Breast epithelium (tissue), 4 donors: ENCODE measurements at regions not wholly inside any gene's neighbourhood (a gene's known extent, or its start where the extent isn't known, plus 50 kb on each side); places are given as distances from the start of the nearest gene placed in this dataset.

Experiments used
- DNase-seq, 2 donors: peaks; one replicate each; pipeline ENCODE4 v3.0.0-alpha.2; 2019; ENCODE audit warnings: low spot score in 2 of 2
- H3K27ac ChIP-seq, 2 donors: fragments of 200-600 bp; sonication (generic) in 1 of 2; one replicate each; pipeline ENCODE4 v1.5.1; 2016 to 2019; ENCODE audit warnings: mild to moderate bottlenecking in 1 of 2
- H3K27me3 ChIP-seq, 2 donors: fragments of 200-600 bp; sonication (generic) in 1 of 2; one replicate each; pipeline versions ENCODE4 v1.5.1 to v1.6.0; 2017 to 2019; ENCODE audit warnings: control low read depth in 1 of 2, mild to moderate bottlenecking in 1 of 2
- H3K36me3 ChIP-seq: fragments of 200-600 bp; one replicate; pipeline ENCODE4 v1.5.1; 2019
- H3K4me1 ChIP-seq, 2 donors: fragments of 200-600 bp; sonication (generic); one replicate each; pipeline ENCODE4 v1.5.1; 2016 to 2019; ENCODE audit warnings: control low read depth in 1 of 2
- H3K4me3 ChIP-seq, 3 donors: fragments of 200-600 bp; sonication (generic); 1 replicate in 2 of 3; 2 replicates in 1 of 3; pipeline ENCODE4 v1.5.1; 2016 to 2019; ENCODE audit warnings: mild to moderate bottlenecking in 3 of 3, moderate library complexity in 2 of 3
- H3K9me3 ChIP-seq, 2 donors: fragments of 200-600 bp; sonication (generic) in 1 of 2; one replicate each; pipeline ENCODE4 v1.5.1; 2016 to 2019; ENCODE audit warnings: control low read depth in 1 of 2
- POLR2A ChIP-seq: fragments of 450-650 bp; IDR thresholded peaks from one replicate; pipeline ENCODE4 v1.6.1; 2016; ENCODE audit warnings: antibody characterized with exemption, mild to moderate bottlenecking, moderate library complexity
- POLR2AphosphoS5 ChIP-seq, 3 donors: sonication (generic); formaldehyde crosslinking; IDR thresholded peaks; one replicate each; pipeline ENCODE4 v1.6.1; 2017; ENCODE audit warnings: antibody characterized with exemption in 3 of 3
- intact Hi-C: fragments of 100-400 bp; cut with DNase I; formaldehyde crosslinking; loops from one replicate; pipeline ENCODE4 v1.15.1; 2023; ENCODE audit warnings: low total_unique reads
- TF ChIP-seq, protein P1 (sequence below), 3 donors: fragments of 450-650 bp; IDR thresholded peaks; one replicate each; pipeline ENCODE4 v1.5.1; 2016 to 2017; ENCODE audit warnings: antibody characterized with exemption in 3 of 3, mild to moderate bottlenecking in 3 of 3, moderate library complexity in 3 of 3

DNA sequence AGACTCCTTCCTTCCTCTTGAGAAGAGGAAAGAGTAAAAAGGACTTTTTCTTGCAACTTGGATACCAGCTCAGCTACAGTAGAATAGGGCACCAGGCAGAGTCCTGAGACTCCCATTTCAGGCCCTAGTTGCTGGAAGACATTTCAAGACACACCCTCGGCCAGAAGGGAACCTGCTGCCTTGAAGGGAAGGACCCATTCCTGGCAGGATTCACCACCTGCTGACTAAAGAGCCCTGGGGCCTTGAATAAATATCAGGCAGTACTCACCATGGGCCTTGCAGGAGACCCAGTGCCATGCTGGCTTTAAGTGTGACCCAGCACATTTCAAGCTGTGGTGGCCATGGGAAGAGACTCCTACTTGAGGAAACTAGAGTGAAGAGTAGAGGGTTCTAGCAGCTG lies 317.6 kb downstream of the DKK2 start:
- Histone ChIP-seq H3K4me3 (no peak overlapping the region), H3K4me1 (no peaks in the 10 kb centered on the region), H3K27ac (no peak overlapping the region), H3K36me3 (no peaks in the 10 kb centered on the region), H3K27me3 (no peaks in the 10 kb centered on the region), H3K9me3 (no peaks in the 10 kb centered on the region)
- TF ChIP-seq, protein P1, sequence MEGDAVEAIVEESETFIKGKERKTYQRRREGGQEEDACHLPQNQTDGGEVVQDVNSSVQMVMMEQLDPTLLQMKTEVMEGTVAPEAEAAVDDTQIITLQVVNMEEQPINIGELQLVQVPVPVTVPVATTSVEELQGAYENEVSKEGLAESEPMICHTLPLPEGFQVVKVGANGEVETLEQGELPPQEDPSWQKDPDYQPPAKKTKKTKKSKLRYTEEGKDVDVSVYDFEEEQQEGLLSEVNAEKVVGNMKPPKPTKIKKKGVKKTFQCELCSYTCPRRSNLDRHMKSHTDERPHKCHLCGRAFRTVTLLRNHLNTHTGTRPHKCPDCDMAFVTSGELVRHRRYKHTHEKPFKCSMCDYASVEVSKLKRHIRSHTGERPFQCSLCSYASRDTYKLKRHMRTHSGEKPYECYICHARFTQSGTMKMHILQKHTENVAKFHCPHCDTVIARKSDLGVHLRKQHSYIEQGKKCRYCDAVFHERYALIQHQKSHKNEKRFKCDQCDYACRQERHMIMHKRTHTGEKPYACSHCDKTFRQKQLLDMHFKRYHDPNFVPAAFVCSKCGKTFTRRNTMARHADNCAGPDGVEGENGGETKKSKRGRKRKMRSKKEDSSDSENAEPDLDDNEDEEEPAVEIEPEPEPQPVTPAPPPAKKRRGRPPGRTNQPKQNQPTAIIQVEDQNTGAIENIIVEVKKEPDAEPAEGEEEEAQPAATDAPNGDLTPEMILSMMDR (IDR thresholded peaks at IDR 0.05), result no peak
- no peak for TF ChIP-seq POLR2A
- TF ChIP-seq POLR2AphosphoS5 (IDR thresholded peaks at IDR 0.05), result no peak
- DNase-seq, result no peak
- intact Hi-C loops, result no loop called here

DNA sequence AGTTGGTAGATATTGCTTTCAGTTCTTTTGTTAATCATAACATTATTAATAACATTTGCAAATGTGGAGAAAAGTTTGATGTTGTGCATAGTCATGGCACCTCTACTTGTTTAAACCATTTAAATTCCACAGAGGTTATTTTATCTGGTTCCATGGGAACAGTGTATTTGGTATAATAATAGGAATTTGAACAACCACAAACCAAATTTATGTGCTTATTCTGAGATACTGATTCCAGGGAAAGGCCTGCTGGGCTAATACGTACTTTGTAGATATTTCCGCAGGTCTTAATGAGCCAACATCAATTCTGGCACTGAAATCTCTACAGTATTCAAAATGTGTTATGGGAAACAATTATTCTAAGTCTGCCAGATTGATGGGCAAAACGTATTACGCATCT lies 319.0 kb downstream of the DKK2 start:
- DNase-seq, result no peak
- Histone ChIP-seq H3K27ac (no peak overlapping the region), H3K9me3 (no peaks in the 10 kb centered on the region), H3K4me1 (no peaks in the 10 kb centered on the region), H3K4me3 (no peak overlapping the region), H3K36me3 (no peaks in the 10 kb centered on the region), H3K27me3 (no peaks in the 10 kb centered on the region)
- TF ChIP-seq POLR2A, result no peak
- TF ChIP-seq, protein P1 (IDR thresholded peaks at IDR 0.05), result no peak
- TF ChIP-seq POLR2AphosphoS5 (IDR thresholded peaks at IDR 0.05), result no peak
- intact Hi-C loops, result no loop called here

DNA sequence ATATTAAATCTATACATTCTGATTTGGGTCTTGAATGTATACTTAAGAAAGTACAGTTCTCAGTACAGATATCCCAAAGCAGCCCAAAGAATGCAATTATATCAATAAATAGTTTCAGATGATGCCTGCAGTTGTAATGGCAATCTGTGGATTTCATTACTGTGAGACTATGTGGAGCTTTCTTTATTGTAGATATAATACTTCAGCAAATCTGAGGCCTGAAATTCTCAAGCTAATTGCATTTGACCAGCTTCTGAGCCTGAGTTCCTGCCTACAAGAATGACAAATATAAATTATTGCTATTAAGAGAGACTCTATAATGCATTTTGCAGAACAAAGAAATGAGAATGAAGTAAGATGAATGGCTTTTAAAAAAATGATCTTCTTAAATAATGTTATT lies 320.3 kb downstream of the DKK2 start:
- TF ChIP-seq, protein P1 (IDR thresholded peaks at IDR 0.05), result no peak
- TF ChIP-seq POLR2AphosphoS5 (IDR thresholded peaks at IDR 0.05) (no peak), POLR2A (no peak)
- Histone ChIP-seq H3K27ac (no peak overlapping the region), H3K9me3 (no peaks in the 10 kb centered on the region), H3K36me3 (no peaks in the 10 kb centered on the region), H3K27me3 (no peaks in the 10 kb centered on the region), H3K4me1 (no peaks in the 10 kb centered on the region), H3K4me3 (no peak overlapping the region)
- no peak for DNase-seq
- intact Hi-C loops, result no loop called here

DNA sequence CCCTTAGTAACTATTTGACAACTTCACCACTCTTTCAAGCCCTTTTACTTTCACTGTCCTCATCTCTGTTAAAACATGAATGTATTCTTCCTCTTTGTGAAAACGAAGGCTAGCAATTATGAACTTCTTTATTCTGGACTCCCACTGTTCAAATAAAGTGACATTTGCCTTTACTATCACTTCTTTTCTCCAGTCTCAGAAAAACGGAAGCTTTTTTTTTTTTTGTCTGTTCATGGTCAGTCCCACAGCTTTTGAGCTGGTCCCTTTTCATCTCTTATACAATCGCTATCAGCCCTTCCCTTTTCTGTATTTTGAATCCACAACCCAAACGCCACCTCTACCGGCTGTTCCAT lies 327.7 kb downstream of the DKK2 start:
- H3K4me3 ChIP-seq, result no peak overlapping the region
- no peaks in the 10 kb centered on the region for H3K4me1 ChIP-seq
- H3K9me3 ChIP-seq, result peaks cover 0 to 3% of the 10 kb centered on the region in 2 donors
- no peak overlapping the region for H3K27ac ChIP-seq
- TF ChIP-seq, protein P1 (IDR thresholded peaks at IDR 0.05), result no peak
- TF ChIP-seq POLR2AphosphoS5 (IDR thresholded peaks at IDR 0.05) (no peak), POLR2A (no peak)
- intact Hi-C loops, result no loop called here
- no peaks in the 10 kb centered on the region for H3K27me3 ChIP-seq
- DNase-seq, result no peak
- no peaks in the 10 kb centered on the region for H3K36me3 ChIP-seq

DNA sequence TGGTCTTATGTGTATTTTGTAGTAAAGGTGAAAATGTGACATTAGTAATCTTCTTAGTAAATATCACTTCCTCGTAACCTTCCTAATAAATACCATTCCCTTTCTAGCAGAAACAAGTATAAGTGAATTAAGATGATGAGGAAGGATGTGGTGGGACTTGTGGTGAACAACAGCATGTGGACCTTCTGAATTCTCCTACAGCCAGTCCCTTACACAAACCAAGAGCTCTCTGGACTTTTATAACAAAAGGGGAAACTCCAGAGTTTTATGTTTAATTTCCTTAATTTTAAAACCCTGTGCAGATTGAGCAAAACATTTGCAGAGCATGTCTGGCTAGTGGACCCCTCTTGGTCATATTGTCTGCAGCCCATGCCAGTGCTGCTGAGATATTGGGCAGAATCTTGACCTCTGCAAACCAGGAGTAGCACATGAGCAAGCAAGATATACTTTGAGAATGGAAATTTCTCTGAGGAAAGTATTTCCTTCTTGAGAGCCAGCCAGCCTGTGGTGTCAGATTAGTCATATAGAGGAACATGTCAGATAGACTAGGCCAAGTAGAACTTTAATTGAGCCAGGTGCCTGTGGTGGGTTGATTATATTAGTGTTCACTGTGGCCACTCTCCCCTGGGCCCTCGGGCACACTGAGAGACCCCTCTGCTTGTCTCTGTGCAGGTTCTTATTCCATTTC lies 328.2 kb downstream of the DKK2 start:
- no peak for TF ChIP-seq POLR2AphosphoS5 (IDR thresholded peaks at IDR 0.05)
- TF ChIP-seq, protein P1 (IDR thresholded peaks at IDR 0.05), result no peak
- no peak for TF ChIP-seq POLR2A
- Histone ChIP-seq H3K27ac (no peak overlapping the region), H3K4me1 (no peaks in the 10 kb centered on the region), H3K27me3 (no peaks in the 10 kb centered on the region), H3K4me3 (no peak overlapping the region), H3K36me3 (no peaks in the 10 kb centered on the region), H3K9me3 (peaks cover 0 to 5% of the 10 kb centered on the region in 2 donors)
- DNase-seq, result no peak
- intact Hi-C loops, result no loop called here
